HuH-7.5 (cell line): ENCODE measurements at regions not wholly inside any gene's neighbourhood (a gene's known extent, or its start where the extent isn't known, plus 50 kb on each side); places are given as distances from the start of the nearest gene placed in this dataset.
"Not testable (repeated sequence)": the region's sequence is repeated elsewhere in the genome, so short reads cannot be mapped to it uniquely, and the experiment has no call there.

Source experiments
- DNase-seq: peaks from one replicate; pipeline ENCODE4 v3.0.0; 2011; ENCODE audit warnings: low spot score

- no peak for DNase-seq
Observed at GRCh38 chr1:38500891-38501290, 358.7 kb downstream of the RRAGC start.

GRCh38 chr1:38500352-38500751 lies 359.2 kb downstream of the RRAGC start:
- DNase-seq = no peak

- DNase-seq = no peak
Observed at GRCh38 chr1:38498686-38499085, 360.9 kb downstream of the RRAGC start.

GRCh38 chr1:38497921-38498656 lies 361.5 kb downstream of the RRAGC start:
- DNase-seq = no peak

- not testable (repeated sequence) for DNase-seq
Observed at GRCh38 chr1:38493306-38493705, 366.3 kb downstream of the RRAGC start.

- DNase-seq = peak; percentile 45
Observed at GRCh38 chr1:38489844-38490270, 369.7 kb downstream of the RRAGC start.

- DNase-seq = no peak
Observed at GRCh38 chr1:38488162-38488898, 371.2 kb downstream of the RRAGC start.

- DNase-seq = no peak
Observed at GRCh38 chr1:38487396-38487795, 372.2 kb downstream of the RRAGC start.

- no peak for DNase-seq
Observed at GRCh38 chr1:38486085-38486484, 373.5 kb downstream of the RRAGC start.

- no peak for DNase-seq
Observed at GRCh38 chr1:38481871-38482826, 377.4 kb downstream of the RRAGC start.

- DNase-seq = not testable (repeated sequence)
Observed at GRCh38 chr1:38479662-38480061, 379.9 kb downstream of the RRAGC start.

- DNase-seq = no peak
Observed at GRCh38 chr1:38477811-38478210, 381.8 kb downstream of the RRAGC start.

- no peak for DNase-seq
Observed at GRCh38 chr1:38476850-38477178, 382.8 kb downstream of the RRAGC start.

GRCh38 chr1:38476111-38476849 lies 383.3 kb downstream of the RRAGC start:
- DNase-seq = no peak

GRCh38 chr1:38475624-38476005 lies 384.0 kb downstream of the RRAGC start:
- DNase-seq = no peak

- no peak for DNase-seq
Observed at GRCh38 chr1:38474738-38475623, 384.6 kb downstream of the RRAGC start.

GRCh38 chr1:38466487-38466886 lies 393.1 kb downstream of the RRAGC start:
- no peak for DNase-seq

- DNase-seq = no peak
Observed at GRCh38 chr1:38465460-38465859, 394.1 kb downstream of the RRAGC start.

- no peak for DNase-seq
Observed at GRCh38 chr1:38464071-38464661, 395.4 kb downstream of the RRAGC start.

- DNase-seq = no peak
Observed at GRCh38 chr1:38463074-38463473, 396.5 kb downstream of the RRAGC start.

- no peak for DNase-seq
Observed at GRCh38 chr1:38456531-38456876, 403.1 kb downstream of the RRAGC start.
